HEK293 (cell line): ENCODE measurements at regions not wholly inside any gene's neighbourhood (a gene's known extent, or its start where the extent isn't known, plus 50 kb on each side); places are given as distances from the start of the nearest gene placed in this dataset.

Experiments
- KLF10 ChIP-seq: fragments of 450-650 bp; IDR thresholded peaks from 2 replicates; pipeline ENCODE4 v1.5.1; 2018; ENCODE audit warnings: missing biosample characterization, mild to moderate bottlenecking, missing genetic modification characterization
- SP2 ChIP-seq: fragments of 450-650 bp; formaldehyde crosslinking; IDR thresholded peaks from 2 replicates; pipeline ENCODE4 v1.5.1; 2016; ENCODE audit warnings: missing biosample characterization, missing genetic modification characterization
- TRIM28 ChIP-seq: IDR thresholded peaks from 2 replicates; pipeline ENCODE4 v1.6.1; 2011; ENCODE audit warnings: low read length, control low read depth, borderline replicate concordance
- ZNF184 ChIP-seq: fragments of 450-650 bp; IDR thresholded peaks from 2 replicates; pipeline ENCODE4 v1.5.1; 2018; ENCODE audit warnings: missing biosample characterization, mild to moderate bottlenecking, missing genetic modification characterization
- ZNF24 ChIP-seq: fragments of 450-650 bp; formaldehyde crosslinking; IDR thresholded peaks from 2 replicates; pipeline ENCODE4 v1.5.1; 2016; ENCODE audit warnings: missing biosample characterization, missing genetic modification characterization
- ZNF324 ChIP-seq: fragments of 450-650 bp; formaldehyde crosslinking; IDR thresholded peaks from 2 replicates; pipeline ENCODE4 v1.5.1; 2016; ENCODE audit warnings: missing biosample characterization, missing genetic modification characterization
- ZNF704 ChIP-seq: fragments of 450-650 bp; formaldehyde crosslinking; IDR thresholded peaks from 2 replicates; pipeline ENCODE4 v1.5.1; 2016; ENCODE audit warnings: missing biosample characterization, missing genetic modification characterization
- ZNF777 ChIP-seq: fragments of 450-650 bp; formaldehyde crosslinking; IDR thresholded peaks from 2 replicates; pipeline ENCODE4 v1.5.1; 2017; ENCODE audit warnings: missing biosample characterization, missing genetic modification characterization, borderline replicate concordance
- TF ChIP-seq, protein P1 (sequence below): fragments of 450-650 bp; formaldehyde crosslinking; IDR thresholded peaks from 2 replicates; pipeline ENCODE4 v1.5.1; 2016; ENCODE audit warnings: missing biosample characterization, missing genetic modification characterization

- TF ChIP-seq, protein P1, sequence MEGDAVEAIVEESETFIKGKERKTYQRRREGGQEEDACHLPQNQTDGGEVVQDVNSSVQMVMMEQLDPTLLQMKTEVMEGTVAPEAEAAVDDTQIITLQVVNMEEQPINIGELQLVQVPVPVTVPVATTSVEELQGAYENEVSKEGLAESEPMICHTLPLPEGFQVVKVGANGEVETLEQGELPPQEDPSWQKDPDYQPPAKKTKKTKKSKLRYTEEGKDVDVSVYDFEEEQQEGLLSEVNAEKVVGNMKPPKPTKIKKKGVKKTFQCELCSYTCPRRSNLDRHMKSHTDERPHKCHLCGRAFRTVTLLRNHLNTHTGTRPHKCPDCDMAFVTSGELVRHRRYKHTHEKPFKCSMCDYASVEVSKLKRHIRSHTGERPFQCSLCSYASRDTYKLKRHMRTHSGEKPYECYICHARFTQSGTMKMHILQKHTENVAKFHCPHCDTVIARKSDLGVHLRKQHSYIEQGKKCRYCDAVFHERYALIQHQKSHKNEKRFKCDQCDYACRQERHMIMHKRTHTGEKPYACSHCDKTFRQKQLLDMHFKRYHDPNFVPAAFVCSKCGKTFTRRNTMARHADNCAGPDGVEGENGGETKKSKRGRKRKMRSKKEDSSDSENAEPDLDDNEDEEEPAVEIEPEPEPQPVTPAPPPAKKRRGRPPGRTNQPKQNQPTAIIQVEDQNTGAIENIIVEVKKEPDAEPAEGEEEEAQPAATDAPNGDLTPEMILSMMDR (tag by site-specific recombination) = no peak
- TF ChIP-seq TRIM28 (no peak), ZNF324 (tag by site-specific recombination) (no peak), ZNF24 (tag by site-specific recombination) (no peak), KLF10 (tag by site-specific recombination) (no peak), ZNF704 (no peak), SP2 (tag by site-specific recombination) (no peak), ZNF777 (tag by site-specific recombination) (no peak), ZNF184 (tag by site-specific recombination) (no peak)
These were observed 238.7 kb downstream of the RPS24 start for GRCh38 chr10:78272329-78272728.
